ENCODE measurements at regions not wholly inside any gene's neighbourhood (a gene's known extent, or its start where the extent isn't known, plus 50 kb on each side); places are given as distances from the start of the nearest gene placed in this dataset.
A peak's percentile ranks its signal among the peaks of the same experiment; 100 is the strongest.

- TF ChIP-seq, protein P1, sequence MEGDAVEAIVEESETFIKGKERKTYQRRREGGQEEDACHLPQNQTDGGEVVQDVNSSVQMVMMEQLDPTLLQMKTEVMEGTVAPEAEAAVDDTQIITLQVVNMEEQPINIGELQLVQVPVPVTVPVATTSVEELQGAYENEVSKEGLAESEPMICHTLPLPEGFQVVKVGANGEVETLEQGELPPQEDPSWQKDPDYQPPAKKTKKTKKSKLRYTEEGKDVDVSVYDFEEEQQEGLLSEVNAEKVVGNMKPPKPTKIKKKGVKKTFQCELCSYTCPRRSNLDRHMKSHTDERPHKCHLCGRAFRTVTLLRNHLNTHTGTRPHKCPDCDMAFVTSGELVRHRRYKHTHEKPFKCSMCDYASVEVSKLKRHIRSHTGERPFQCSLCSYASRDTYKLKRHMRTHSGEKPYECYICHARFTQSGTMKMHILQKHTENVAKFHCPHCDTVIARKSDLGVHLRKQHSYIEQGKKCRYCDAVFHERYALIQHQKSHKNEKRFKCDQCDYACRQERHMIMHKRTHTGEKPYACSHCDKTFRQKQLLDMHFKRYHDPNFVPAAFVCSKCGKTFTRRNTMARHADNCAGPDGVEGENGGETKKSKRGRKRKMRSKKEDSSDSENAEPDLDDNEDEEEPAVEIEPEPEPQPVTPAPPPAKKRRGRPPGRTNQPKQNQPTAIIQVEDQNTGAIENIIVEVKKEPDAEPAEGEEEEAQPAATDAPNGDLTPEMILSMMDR (IDR thresholded peaks at IDR 0.05): no peak
- Histone ChIP-seq H3K27ac (no peak overlapping the region), H3K4me3 (no peak overlapping the region)
- DNase-seq (ENCODE audit: low spot score): no peak
Measured at GRCh38 chr7:20554072-20554471, 61.4 kb upstream of the ABCB5 start.

GRCh38 chr7:20556091-20556490 lies 59.4 kb upstream of the ABCB5 start:
- Histone ChIP-seq H3K27ac (no peak overlapping the region), H3K4me3 (no peak overlapping the region)
- no peak for DNase-seq (ENCODE audit: low spot score)
- TF ChIP-seq, protein P1 (IDR thresholded peaks at IDR 0.05): no peak

- H3K27ac ChIP-seq: no peak overlapping the region
- H3K4me3 ChIP-seq: no peak overlapping the region
- DNase-seq (ENCODE audit: low spot score): no peak
- TF ChIP-seq, protein P1 (IDR thresholded peaks at IDR 0.05): no peak
Measured at GRCh38 chr7:20557116-20557515, 58.4 kb upstream of the ABCB5 start.

DNA sequence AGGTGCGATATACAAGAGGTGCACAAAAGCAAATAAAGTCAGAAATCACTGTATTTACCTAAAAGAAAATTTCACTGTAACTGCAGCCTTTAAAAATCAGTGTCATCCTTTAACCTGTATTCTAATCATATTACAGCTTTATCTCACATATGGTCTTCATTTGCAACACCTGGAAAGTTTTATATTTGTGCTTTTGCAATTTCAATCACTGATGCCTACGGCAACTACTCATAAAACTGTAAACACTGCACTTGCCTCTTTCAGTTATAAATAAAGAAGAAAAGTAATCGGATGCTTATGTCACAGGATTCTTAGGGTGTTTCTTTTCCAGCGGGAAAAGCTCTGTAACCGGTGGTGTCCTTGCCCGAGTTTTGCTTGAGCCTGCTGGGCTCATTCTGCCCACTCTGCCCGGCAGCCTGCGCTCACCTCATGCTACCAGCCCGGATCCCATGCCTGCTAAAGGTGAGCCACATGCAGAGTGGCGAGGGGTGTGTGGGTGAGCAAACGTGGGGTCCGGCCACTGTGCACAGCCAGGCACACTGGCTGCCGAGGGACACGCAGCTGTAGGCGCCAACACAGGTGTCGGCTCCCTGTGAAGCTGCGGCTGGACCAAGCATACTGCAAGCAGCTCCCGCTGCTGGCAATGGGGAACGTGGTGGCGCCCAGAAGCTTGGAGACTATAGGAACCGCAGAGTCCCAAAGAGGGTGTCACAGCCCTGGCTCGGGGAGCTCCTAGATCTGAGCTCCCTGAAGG lies 56.3 kb upstream of the ABCB5 start:
- no peak overlapping the region for H3K4me3 ChIP-seq
- no peak overlapping the region for H3K27ac ChIP-seq
- TF ChIP-seq, protein P1 (IDR thresholded peaks at IDR 0.05): no peak
- no peak for DNase-seq (ENCODE audit: low spot score)

DNA sequence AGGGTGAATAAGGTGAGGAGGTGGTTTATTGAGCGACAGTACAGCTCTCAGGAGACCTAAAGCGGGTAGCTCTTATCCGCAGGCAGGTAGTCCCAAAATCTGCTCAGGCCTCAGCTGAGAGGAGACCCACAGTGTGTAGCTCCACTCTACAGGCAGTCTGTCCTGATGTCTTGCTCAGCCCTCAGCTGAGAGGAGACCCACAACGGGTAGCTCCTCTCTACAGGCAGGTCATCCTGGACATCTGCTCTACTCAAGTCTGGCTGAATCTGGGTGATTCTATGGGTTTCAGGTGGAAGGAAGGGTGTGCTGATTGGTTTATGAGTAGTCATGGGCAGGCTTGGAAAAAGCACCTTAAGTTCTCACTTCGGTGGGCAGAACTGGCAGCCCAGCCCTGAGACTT lies 55.6 kb upstream of the ABCB5 start:
- Histone ChIP-seq H3K4me3 (no peak overlapping the region), H3K27ac (peak overlapping the region in 1 of 2 donors; percentile 65)
- DNase-seq (ENCODE audit: low spot score): no peak
- TF ChIP-seq, protein P1 (IDR thresholded peaks at IDR 0.05): no peak

- no peak for DNase-seq (ENCODE audit: low spot score)
- TF ChIP-seq, protein P1 (IDR thresholded peaks at IDR 0.05): no peak
- Histone ChIP-seq H3K27ac (peak overlapping the region in 1 of 2 donors; percentile 65), H3K4me3 (no peak overlapping the region)
Measured at GRCh38 chr7:20560325-20561180, 54.9 kb upstream of the ABCB5 start.

Measured in coronary artery (tissue), 2 donors.